ENCODE measurements at regions not wholly inside any gene's neighbourhood (a gene's known extent, or its start where the extent isn't known, plus 50 kb on each side); places are given as distances from the start of the nearest gene placed in this dataset. TPM values are rescaled to one million over a fixed set of nuclear protein-coding genes. Genes with fewer than 3 reads are reported as not detected.

DNA sequence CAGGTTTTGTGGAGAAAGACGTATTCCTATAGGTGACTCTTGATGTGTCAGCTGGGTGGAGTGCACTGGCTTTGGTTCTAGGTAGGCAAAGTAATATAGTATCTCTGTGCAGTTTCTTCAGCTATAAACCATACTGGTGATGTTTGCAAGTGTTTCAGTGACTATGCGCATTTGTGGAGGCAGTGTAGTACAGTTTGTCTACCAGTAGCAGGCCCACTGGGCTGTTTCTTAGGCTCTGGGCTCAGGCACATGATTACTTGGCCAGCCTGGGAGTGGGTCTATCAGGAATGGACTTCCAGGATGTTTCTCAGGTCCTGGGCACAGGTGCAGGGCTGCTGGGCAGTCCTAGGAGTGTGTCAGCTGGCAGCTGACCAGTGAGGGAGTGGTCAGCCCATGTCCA lies 51.9 kb upstream of the INTU start:
- POLR2A ChIA-PET, result no interaction called here

More for the DNA sequence above, 51.9 kb upstream of the INTU start:
- H3K27ac ChIP-seq (ENCODE audit: insufficient read depth, low read depth, low read length), result no peak overlapping the region
- no peak overlapping the region for H2AFZ ChIP-seq (ENCODE audit: low read depth, low read length)
- peaks cover 0 to 2% of the 10 kb centered on the region in 2 experiments for H3K27me3 ChIP-seq (ENCODE audit: control insufficient read depth in 2 of 2, insufficient read depth in 2 of 2, low read length in 2 of 2)
- H3K36me3 ChIP-seq (ENCODE audit: control insufficient read depth in 2 of 2, extremely low read depth in 1 of 2, insufficient read depth in 2 of 2, low read length in 2 of 2), result no peaks in the 10 kb centered on the region
- no peak for TF ChIP-seq POLR2A (IDR thresholded peaks at IDR 0.05; ENCODE audit: low read depth, low read length)
- TF ChIP-seq, protein P1, sequence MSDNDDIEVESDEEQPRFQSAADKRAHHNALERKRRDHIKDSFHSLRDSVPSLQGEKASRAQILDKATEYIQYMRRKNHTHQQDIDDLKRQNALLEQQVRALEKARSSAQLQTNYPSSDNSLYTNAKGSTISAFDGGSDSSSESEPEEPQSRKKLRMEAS (IDR thresholded peaks at IDR 0.05; ENCODE audit: insufficient read depth, insufficient read length), result no peak
- TF ChIP-seq, protein P2, sequence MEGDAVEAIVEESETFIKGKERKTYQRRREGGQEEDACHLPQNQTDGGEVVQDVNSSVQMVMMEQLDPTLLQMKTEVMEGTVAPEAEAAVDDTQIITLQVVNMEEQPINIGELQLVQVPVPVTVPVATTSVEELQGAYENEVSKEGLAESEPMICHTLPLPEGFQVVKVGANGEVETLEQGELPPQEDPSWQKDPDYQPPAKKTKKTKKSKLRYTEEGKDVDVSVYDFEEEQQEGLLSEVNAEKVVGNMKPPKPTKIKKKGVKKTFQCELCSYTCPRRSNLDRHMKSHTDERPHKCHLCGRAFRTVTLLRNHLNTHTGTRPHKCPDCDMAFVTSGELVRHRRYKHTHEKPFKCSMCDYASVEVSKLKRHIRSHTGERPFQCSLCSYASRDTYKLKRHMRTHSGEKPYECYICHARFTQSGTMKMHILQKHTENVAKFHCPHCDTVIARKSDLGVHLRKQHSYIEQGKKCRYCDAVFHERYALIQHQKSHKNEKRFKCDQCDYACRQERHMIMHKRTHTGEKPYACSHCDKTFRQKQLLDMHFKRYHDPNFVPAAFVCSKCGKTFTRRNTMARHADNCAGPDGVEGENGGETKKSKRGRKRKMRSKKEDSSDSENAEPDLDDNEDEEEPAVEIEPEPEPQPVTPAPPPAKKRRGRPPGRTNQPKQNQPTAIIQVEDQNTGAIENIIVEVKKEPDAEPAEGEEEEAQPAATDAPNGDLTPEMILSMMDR (IDR thresholded peaks at IDR 0.05; ENCODE audit: extremely low read depth in 1 of 2, insufficient read depth in 1 of 2, low read depth in 1 of 2, low read length in 2 of 2), result no peak
- H3K9ac ChIP-seq (replicated peaks; ENCODE audit: extremely low read depth, insufficient read depth, low read length), result no peak overlapping the region
- FAIRE-seq (no peak), DNase-seq (ENCODE audit: low read depth, low spot score) (no peak)
- no peaks in the 10 kb centered on the region for H3K9me1 ChIP-seq (replicated peaks; ENCODE audit: control insufficient read depth, extremely low read depth, insufficient read depth, low read length)
- no TSS peak for BruUV-seq (replicated peaks)
- CTCF ChIA-PET, result no interaction called here
- no peaks in the 10 kb centered on the region for H3K9me3 ChIP-seq (replicated peaks; ENCODE audit: control insufficient read depth, insufficient read depth, low read length)
- intact Hi-C loops (cut with micrococcal nuclease) (no loop called here), dilution Hi-C loops (cut with MboI; ENCODE audit: extremely low pct_ligation_motif_present, low sequenced_read_pairs) (no loop called here)
- H3K4me1 ChIP-seq (ENCODE audit: control insufficient read depth, extremely low read depth, insufficient read depth, low read length), result no peaks in the 10 kb centered on the region
- no peaks in the 10 kb centered on the region for H3K79me2 ChIP-seq (ENCODE audit: control insufficient read depth, insufficient read depth, low read length)
- no peak overlapping the region for H3K4me3 ChIP-seq (replicated peaks in 1 of 3; ENCODE audit: insufficient read depth in 1 of 3, low read depth in 1 of 3, low read length in 3 of 3)
- H3K4me2 ChIP-seq (ENCODE audit: insufficient read depth, low read length), result no peak overlapping the region
- no peaks in the 10 kb centered on the region for H4K20me1 ChIP-seq (replicated peaks; ENCODE audit: control insufficient read depth, extremely low read depth, insufficient read depth, low read length)

MicroRNA genes in the stretch of these regions (microRNA counts, 767-probe panel; counts per million panel counts)
- 723 counts per million, percentile 96 among the panel's probes with 10 or more counts for microRNA hsa-miR-2054

Small RNAs in the stretch of these regions (microRNA-seq; reads per million reads assigned to microRNA genes)
- not detected for gene MIR2054 (ENCODE audit: borderline number of aligned reads, borderline replicate concordance)

Small RNAs in the stretch of these regions (small RNA-seq; reads per million reads assigned to genes)
- gene RF00019 (ENCODE audit: insufficient read depth, insufficient read length, low read depth, low replicate concordance), result not detected
